ENCODE measurements at regions not wholly inside any gene's neighbourhood (a gene's known extent, or its start where the extent isn't known, plus 50 kb on each side); places are given as distances from the start of the nearest gene placed in this dataset.

GRCh38 chr20:57988422-57988821 is 240.0 kb downstream of the ANKRD60 start:
- H3K36me3 ChIP-seq (ENCODE audit: insufficient read depth, low read length): no peaks in the 10 kb centered on the region
- no peaks in the 10 kb centered on the region for H3K79me2 ChIP-seq (ENCODE audit: insufficient read depth, low read depth, low read length)
- no TSS peak for BruUV-seq (replicated peaks)
- no peaks in the 10 kb centered on the region for H4K20me1 ChIP-seq (ENCODE audit: insufficient read depth, low read length)
- no peak for DNase-seq (ENCODE audit: low spot score)
- no peaks in the 10 kb centered on the region for H3K9me3 ChIP-seq (ENCODE audit: low read length)
- ChIA-PET CTCF (ENCODE audit: unreplicated experiment) (no interaction called here), POLR2A (no interaction called here)
- H2AFZ ChIP-seq (ENCODE audit: low read length): no peak overlapping the region
- no peak overlapping the region for H3K27ac ChIP-seq (ENCODE audit: low read depth, low read length, poor library complexity, severe bottlenecking)
- no peaks in the 10 kb centered on the region for H3K9me2 ChIP-seq (ENCODE audit: insufficient read depth, low read length)
- TF ChIP-seq CTCF (conservative IDR thresholded peaks at IDR 0.05; ENCODE audit: low read length): no peak
- TF ChIP-seq EZH2phosphoT487 (IDR thresholded peaks at IDR 0.05; ENCODE audit: borderline replicate concordance, low read depth, low read length): no peak
- H3K4me2 ChIP-seq (ENCODE audit: low read length): no peak overlapping the region
- no peak overlapping the region for H3K4me3 ChIP-seq (ENCODE audit: low read depth, low read length, poor library complexity, severe bottlenecking)
- no peaks in the 10 kb centered on the region for H3K4me1 ChIP-seq (ENCODE audit: insufficient read depth, low read length, poor library complexity, severe bottlenecking)
- intact Hi-C loops (cut with micrococcal nuclease; ENCODE audit: unreplicated experiment): no loop called here

DNA sequence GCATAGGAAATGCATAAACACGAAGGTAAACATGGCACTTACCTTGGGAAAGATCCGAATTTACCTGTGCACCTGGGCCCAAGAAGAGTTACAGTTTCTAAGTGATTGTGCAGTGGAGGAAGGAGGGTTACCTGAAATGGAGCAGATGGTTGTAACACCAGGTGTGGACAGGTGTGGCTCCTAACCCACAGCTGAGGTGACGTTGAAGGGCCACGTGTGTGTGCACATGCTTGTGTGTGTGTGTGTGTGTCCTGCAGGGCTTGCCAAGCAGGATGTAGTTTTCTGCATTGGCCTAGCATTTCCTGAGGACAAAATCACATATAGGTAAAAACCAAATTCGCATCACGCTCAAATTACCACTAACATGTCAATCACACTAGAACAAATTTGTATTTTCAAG is 240.8 kb downstream of the ANKRD60 start:
- Histone ChIP-seq H3K36me3 (ENCODE audit: insufficient read depth, low read length) (no peaks in the 10 kb centered on the region), H4K20me1 (ENCODE audit: insufficient read depth, low read length) (no peaks in the 10 kb centered on the region), H3K4me2 (ENCODE audit: low read length) (no peak overlapping the region), H3K9me3 (ENCODE audit: low read length) (no peaks in the 10 kb centered on the region), H2AFZ (ENCODE audit: low read length) (no peak overlapping the region), H3K4me1 (ENCODE audit: insufficient read depth, low read length, poor library complexity, severe bottlenecking) (no peaks in the 10 kb centered on the region), H3K9me2 (ENCODE audit: insufficient read depth, low read length) (no peaks in the 10 kb centered on the region), H3K27ac (ENCODE audit: low read depth, low read length, poor library complexity, severe bottlenecking) (no peak overlapping the region), H3K79me2 (ENCODE audit: insufficient read depth, low read depth, low read length) (no peaks in the 10 kb centered on the region), H3K4me3 (ENCODE audit: low read depth, low read length, poor library complexity, severe bottlenecking) (no peak overlapping the region)
- no peak for DNase-seq (ENCODE audit: low spot score)
- ChIA-PET POLR2A (no interaction called here), CTCF (ENCODE audit: unreplicated experiment) (no interaction called here)
- intact Hi-C loops (cut with micrococcal nuclease; ENCODE audit: unreplicated experiment): no loop called here
- TF ChIP-seq EZH2phosphoT487 (IDR thresholded peaks at IDR 0.05; ENCODE audit: borderline replicate concordance, low read depth, low read length): no peak
- no peak for TF ChIP-seq CTCF (conservative IDR thresholded peaks at IDR 0.05; ENCODE audit: low read length)
- BruUV-seq (replicated peaks): no TSS peak

DNA sequence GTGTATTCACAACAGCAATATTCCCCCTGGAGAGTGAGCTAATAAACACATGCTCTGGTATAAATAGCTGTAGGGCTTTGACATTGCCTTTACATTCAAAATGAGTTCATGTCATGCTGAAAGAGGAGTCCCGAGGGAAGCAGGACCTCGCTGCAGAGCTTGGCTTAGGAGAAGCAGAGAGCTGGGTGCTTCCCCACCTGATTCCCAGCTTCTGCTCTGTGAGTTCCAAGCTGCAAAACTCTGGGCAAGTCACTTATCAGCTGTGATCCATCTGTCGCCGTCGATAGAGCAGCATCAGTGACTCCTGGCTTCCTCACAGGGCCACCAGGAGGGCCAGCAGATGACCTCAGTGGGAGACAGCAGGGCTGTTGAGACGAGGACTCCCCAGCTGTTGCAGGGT is 241.8 kb downstream of the ANKRD60 start:
- BruUV-seq (replicated peaks): no TSS peak
- ChIA-PET CTCF (ENCODE audit: unreplicated experiment) (no interaction called here), POLR2A (no interaction called here)
- Histone ChIP-seq H3K36me3 (ENCODE audit: insufficient read depth, low read length) (no peaks in the 10 kb centered on the region), H3K9me3 (ENCODE audit: low read length) (no peaks in the 10 kb centered on the region), H3K79me2 (ENCODE audit: insufficient read depth, low read depth, low read length) (no peaks in the 10 kb centered on the region), H3K9me2 (ENCODE audit: insufficient read depth, low read length) (no peaks in the 10 kb centered on the region), H3K4me1 (ENCODE audit: insufficient read depth, low read length, poor library complexity, severe bottlenecking) (no peaks in the 10 kb centered on the region), H3K4me3 (ENCODE audit: low read depth, low read length, poor library complexity, severe bottlenecking) (no peak overlapping the region), H2AFZ (ENCODE audit: low read length) (no peak overlapping the region), H3K27ac (ENCODE audit: low read depth, low read length, poor library complexity, severe bottlenecking) (no peak overlapping the region), H3K4me2 (ENCODE audit: low read length) (no peak overlapping the region), H4K20me1 (ENCODE audit: insufficient read depth, low read length) (no peaks in the 10 kb centered on the region)
- no peak for DNase-seq (ENCODE audit: low spot score)
- TF ChIP-seq EZH2phosphoT487 (IDR thresholded peaks at IDR 0.05; ENCODE audit: borderline replicate concordance, low read depth, low read length) (no peak), CTCF (conservative IDR thresholded peaks at IDR 0.05; ENCODE audit: low read length) (no peak)
- intact Hi-C loops (cut with micrococcal nuclease; ENCODE audit: unreplicated experiment): no loop called here

Measured in OCI-LY7 (cell line).